GM18505 (cell line): ENCODE measurements at regions not wholly inside any gene's neighbourhood (a gene's known extent, or its start where the extent isn't known, plus 50 kb on each side); places are given as distances from the start of the nearest gene placed in this dataset.
"Not testable (repeated sequence)": the region's sequence is repeated elsewhere in the genome, so short reads cannot be mapped to it uniquely, and the experiment has no call there.

ENCODE experiments used
- ATAC-seq: cut with Tn5 transposase; IDR thresholded peaks from one replicate; pipeline ENCODE4 v1.9.1; 2021; ENCODE audit not compliant: unreplicated experiment
- POLR2A ChIP-seq: IDR thresholded peaks from 4 replicates; pipeline ENCODE4 v1.6.1; 2011; ENCODE audit warnings: borderline replicate concordance; ENCODE audit not compliant: insufficient read depth, insufficient read length; ENCODE audit errors: extremely low read depth

- TF ChIP-seq POLR2A, result no peak
- ATAC-seq, result no peak
Measured at GRCh38 chr10:28354511-28354910, 51.6 kb upstream of the MPP7 start.

DNA sequence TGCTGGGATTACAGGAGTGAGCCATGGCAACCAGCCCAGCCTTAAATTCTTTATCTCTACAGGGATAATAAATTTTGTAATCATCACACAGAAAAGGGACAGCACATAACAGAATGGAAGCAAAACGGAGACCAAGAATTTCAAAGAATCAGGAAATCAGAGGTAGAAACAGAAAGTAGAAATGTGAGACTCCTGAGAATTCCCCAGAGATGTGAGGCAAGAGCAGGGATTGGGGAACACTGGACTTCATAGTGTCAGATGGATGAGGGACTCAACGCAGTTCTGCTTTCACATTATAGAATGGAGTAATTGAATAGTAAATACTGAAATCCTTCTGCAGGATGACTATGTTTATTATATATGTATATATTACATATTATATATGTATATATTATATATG, 52.5 kb upstream of the MPP7 start:
- TF ChIP-seq POLR2A, result no peak
- ATAC-seq, result no peak

DNA sequence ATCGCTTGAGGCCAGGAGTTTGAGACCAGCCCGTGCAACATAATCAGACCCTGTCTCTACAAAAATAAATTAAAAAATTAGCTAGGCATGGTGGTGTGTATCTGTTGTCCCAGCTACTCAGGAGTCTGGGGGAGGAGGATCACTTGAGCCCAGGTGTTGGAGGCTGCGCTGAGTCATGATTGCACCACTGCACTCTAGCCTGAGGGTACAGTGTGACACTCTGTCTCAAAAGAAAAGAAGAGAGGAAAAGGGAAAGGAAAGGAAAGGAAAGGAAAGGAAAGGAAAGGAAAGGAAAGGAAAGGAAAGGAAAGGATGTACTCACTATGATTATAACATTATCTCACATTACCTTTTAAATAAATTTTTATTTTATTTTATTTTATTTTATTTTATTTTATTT, 56.5 kb upstream of the MPP7 start:
- no peak for TF ChIP-seq POLR2A
- no peak for ATAC-seq

DNA sequence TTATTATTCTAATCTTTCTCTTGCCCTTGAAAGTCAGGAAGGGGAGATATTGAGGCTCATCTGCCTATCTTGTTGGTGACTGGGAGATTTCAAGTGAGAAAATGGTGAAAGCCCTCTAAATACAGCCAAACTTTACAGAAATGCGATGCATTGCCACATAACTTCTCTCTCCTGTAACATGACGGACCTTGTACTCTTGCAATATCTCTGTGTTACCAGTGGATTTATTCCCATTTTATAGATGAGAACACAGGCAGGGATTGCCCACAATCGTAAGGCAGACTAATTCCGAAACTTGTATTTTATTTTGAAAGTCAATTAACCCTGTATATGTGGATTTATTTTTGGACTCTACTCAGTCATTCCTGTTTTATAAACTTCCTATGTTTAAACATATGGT, 57.3 kb upstream of the MPP7 start:
- TF ChIP-seq POLR2A, result no peak
- no peak for ATAC-seq

DNA sequence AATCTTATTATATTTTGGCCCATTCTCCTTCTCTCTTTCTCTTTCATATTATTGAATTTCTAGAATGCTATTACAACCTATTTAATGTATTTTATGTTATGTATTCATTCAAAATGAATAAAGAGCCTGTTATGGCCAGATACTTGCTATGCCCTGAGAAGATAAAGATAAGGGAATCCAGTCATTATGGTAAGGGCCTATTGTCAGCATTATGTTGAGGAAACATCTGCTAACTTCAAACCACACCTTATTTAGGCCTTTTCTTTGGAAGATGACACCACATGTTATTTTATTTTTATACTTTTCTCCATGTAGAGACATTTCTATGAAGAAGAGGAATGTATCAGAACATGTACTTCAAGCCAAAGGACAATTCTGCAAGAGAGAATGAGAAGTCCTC, 60.5 kb upstream of the MPP7 start:
- TF ChIP-seq POLR2A, result no peak
- ATAC-seq, result no peak

DNA sequence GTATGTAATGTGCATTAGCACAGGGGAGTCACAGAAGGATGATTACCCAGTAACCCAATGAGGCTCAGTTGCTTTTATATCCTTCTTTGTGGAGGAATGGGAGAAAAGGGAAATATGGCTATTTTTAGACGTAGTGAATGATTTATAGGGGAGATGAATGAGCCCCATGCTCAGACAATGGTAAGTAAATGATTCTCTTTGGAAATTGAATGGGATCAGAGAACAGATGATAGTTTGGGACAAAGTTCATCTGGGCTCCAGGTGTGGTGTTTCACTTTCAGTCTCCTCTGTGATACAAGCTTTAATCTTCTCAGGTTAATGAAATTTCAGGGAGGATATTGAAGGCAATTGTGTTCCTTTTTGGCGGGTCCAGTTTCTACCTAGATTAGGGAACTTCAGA, 63.0 kb upstream of the MPP7 start:
- TF ChIP-seq POLR2A, result no peak
- no peak for ATAC-seq

- ATAC-seq, result no peak
- TF ChIP-seq POLR2A, result no peak
Measured at GRCh38 chr10:28366994-28367393, 64.1 kb upstream of the MPP7 start.

DNA sequence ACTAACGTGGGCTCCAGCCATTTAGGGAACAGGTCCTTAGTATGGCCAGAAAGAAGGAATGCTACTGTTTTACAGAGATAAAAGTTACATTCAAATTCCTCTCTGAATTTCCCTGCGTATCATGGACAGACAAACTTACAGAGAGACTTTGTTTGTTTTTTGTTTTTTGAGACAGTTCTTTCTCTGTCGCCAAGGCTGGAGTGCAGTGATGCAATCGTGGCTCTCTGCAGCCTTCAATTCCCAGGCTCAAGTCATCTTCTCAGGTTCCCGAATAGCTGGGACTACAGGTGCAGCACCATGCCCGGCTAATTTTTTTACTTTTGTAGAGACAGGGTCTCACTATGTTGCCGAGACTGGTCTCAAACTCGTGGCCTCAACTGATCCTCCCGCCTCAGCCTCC, 64.5 kb upstream of the MPP7 start:
- TF ChIP-seq POLR2A, result no peak
- ATAC-seq, result no peak

DNA sequence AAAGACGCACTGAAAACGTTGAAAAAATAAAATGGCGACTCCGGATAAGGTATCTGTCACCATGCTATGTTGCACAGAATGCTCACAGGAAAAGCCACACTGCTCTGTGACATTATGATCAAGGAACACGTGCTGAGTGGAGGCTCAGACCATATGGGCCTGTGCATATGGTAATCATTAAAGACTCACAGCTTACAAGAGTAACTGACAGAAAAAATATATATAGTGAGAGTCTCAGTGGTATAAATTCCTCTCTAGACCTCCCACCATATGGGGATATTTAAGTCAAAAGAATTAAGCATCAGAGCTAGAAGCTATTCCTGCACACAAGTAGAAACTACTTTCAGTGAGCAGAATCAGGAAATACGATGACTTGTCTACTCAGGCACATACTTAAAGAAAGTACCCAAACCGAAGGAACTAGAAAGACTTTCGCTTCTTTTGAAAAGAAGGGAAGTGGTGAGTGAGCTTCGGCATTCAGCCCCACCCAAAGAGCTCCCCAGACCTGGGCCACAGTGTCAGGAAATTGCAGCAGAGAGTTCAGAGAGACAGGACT, 65.1 kb upstream of the MPP7 start:
- TF ChIP-seq POLR2A, result no peak
- peak; percentile 98 for ATAC-seq

GRCh38 chr10:28370107-28370835, 67.4 kb upstream of the MPP7 start:
- ATAC-seq, result no peak
- no peak for TF ChIP-seq POLR2A

DNA sequence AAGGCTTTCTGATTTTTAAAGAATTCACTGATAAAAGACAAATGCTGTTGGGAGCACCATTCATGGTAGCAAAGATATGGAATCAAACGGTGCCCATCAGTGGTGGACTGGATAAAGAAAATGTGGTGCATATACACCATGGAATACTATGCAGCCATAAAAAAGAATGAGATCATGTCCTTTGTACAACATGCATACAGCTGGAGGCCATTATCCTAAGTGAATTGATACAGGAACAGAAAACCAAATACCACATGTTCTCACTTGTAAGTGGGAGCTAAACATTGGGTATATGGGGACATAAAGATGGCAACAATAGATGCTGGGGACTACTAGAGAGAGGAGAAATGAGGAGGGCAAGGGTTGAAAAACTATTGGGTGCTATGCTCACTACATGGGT, 68.8 kb upstream of the MPP7 start:
- not testable (repeated sequence) for ATAC-seq

DNA sequence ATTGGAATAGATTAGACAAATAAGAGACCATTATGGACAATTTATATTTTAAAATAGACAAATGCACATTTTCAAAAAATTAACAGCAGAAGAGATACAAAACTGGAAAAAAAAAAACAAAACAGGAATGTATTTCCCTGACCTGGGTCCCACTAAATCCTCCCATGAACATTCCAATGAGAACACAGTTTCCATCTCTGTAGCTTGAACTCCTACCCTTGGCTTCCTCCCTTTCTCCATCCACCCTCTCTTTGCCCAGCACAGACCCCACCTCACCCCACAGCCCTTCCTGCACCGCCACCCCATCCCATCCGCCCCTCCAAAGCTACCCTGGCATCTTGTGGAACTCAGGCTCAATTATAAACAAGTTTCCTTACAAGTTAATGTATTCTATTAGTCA, 71.2 kb upstream of the MPP7 start:
- TF ChIP-seq POLR2A, result no peak
- no peak for ATAC-seq

GRCh38 chr10:28375399-28376354, 72.8 kb upstream of the MPP7 start:
- TF ChIP-seq POLR2A, result no peak
- no peak for ATAC-seq

GRCh38 chr10:28378986-28379585, 76.2 kb upstream of the MPP7 start:
- ATAC-seq, result no peak
- TF ChIP-seq POLR2A, result no peak

DNA sequence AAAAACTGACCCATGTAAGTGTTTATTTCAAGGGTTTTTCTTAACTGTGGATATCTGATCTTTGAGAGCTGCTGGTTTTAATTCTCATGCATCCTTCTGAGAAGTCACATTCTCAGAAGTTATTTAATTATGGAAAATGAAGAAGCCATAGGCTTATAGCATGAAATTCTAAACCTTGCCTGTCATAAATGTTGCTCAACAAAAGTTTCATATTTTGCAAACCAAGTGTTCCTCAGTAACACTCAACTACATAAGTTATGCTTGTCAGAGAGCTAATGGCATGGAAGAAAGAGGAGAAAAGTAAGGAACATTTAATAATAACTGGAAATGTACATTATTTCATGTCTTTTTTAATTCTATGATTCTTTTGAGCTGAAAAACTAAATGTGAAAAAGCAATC, 78.6 kb upstream of the MPP7 start:
- TF ChIP-seq POLR2A, result no peak
- no peak for ATAC-seq
